GM12878 (cell line): ENCODE measurements at regions not wholly inside any gene's neighbourhood (a gene's known extent, or its start where the extent isn't known, plus 50 kb on each side); places are given as distances from the start of the nearest gene placed in this dataset.

Experiments
- ATAC-seq: fragments of 200-7000 bp; cut with Tn5 transposase; 3 replicates; pipeline ENCODE4 v1.9.1; 2020; ENCODE audit warnings: mild to moderate bottlenecking, moderate library complexity
- BruUV-seq: library from RNA; stranded (reverse); fragments of 400-500 nt; replicated peaks from 2 replicates; lab custom pipeline; 2021; lab: Mats Ljungman, UMichigan
- CTCF ChIA-PET: fragments of 300-600 bp; sonication (Branson Sonifier 250); formaldehyde crosslinking; extraction: SDS; loops from one replicate; lab custom pipeline; 2021; ENCODE audit warnings: inconsistent platforms; lab: Yijun Ruan, JAX
- POLR2A ChIA-PET: fragments of 350-600 bp; formaldehyde crosslinking; extraction: SDS; loops from one replicate; lab custom pipeline; 2021; ENCODE audit warnings: inconsistent platforms; lab: Charles Lee
- RAD21 ChIA-PET: fragments of 300-600 bp; sonication (Branson Sonifier 250); formaldehyde crosslinking; loops from one replicate; lab custom pipeline; 2023; ENCODE audit warnings: antibody characterized with exemption; ENCODE audit not compliant: unreplicated experiment; lab: Charles Lee
- SMC1A ChIA-PET: fragments of 300-600 bp; sonication (Branson Sonifier 250); formaldehyde crosslinking; loops from one replicate; lab custom pipeline; 2023; ENCODE audit not compliant: unreplicated experiment, uncharacterized antibody; lab: Charles Lee
- DNase-seq: peaks from one replicate; pipeline ENCODE4 v3.0.0-alpha.2; 2011; ENCODE audit warnings: low read depth, low spot score
- FAIRE-seq: peaks from 3 replicates; lab custom pipeline; 2011; peaks lifted over from hg19 to GRCh38; lab: Jason Lieb, UNC
- H2AFZ ChIP-seq: 2 replicates; pipeline ENCODE4 v1.6.0; 2011; ENCODE audit warnings: low read depth, low read length, control low read depth; ENCODE audit not compliant: control insufficient read depth
- H3K27ac ChIP-seq: 2 replicates; pipeline ENCODE4 v1.5.1; 2011; ENCODE audit warnings: control low read depth; ENCODE audit not compliant: control insufficient read depth, insufficient read depth
- H3K27me3 ChIP-seq, 2 experiments: replicated peaks in 1 of 2; 2 replicates each; pipeline versions ENCODE4 v1.6.0 to v1.6.1; 2011; ENCODE audit warnings: low read length in 1 of 2; ENCODE audit not compliant: control insufficient read depth in 2 of 2, insufficient read depth in 2 of 2
- H3K36me3 ChIP-seq, 2 experiments: 2 replicates each; pipeline ENCODE4 v1.5.1; 2011; ENCODE audit warnings: low read length in 1 of 2; ENCODE audit not compliant: control insufficient read depth in 2 of 2, insufficient read depth in 2 of 2
- H3K4me1 ChIP-seq: 2 replicates; pipeline ENCODE4 v1.6.1; 2011; ENCODE audit warnings: mild to moderate bottlenecking, low read length, moderate library complexity, mixed read lengths; ENCODE audit not compliant: control insufficient read depth, insufficient read depth
- H3K4me2 ChIP-seq: 2 replicates; pipeline ENCODE4 v1.6.0; 2011; ENCODE audit warnings: control low read depth; ENCODE audit not compliant: control insufficient read depth, insufficient read depth
- H3K4me3 ChIP-seq: fragments of 200-600 bp; sonication (generic); 2 replicates; pipeline ENCODE4 v1.5.1; 2016
- H3K79me2 ChIP-seq: 2 replicates; pipeline ENCODE4 v1.6.0; 2011; ENCODE audit warnings: low read length; ENCODE audit not compliant: control insufficient read depth, insufficient read depth
- H3K9ac ChIP-seq: 2 replicates; pipeline ENCODE4 v1.8.0; 2011; ENCODE audit warnings: low read length, control low read depth, mixed read lengths; ENCODE audit not compliant: control insufficient read depth, insufficient read depth
- H3K9me3 ChIP-seq: replicated peaks from 3 replicates; pipeline ENCODE4 v1.5.1; 2011; ENCODE audit warnings: mild to moderate bottlenecking, low read length; ENCODE audit not compliant: control insufficient read depth, insufficient read depth
- H4K20me1 ChIP-seq: 2 replicates; pipeline ENCODE4 v1.6.0; 2011; ENCODE audit not compliant: control insufficient read depth, insufficient read depth
- PML ChIP-seq: IDR thresholded peaks from 2 replicates; pipeline ENCODE4 v1.6.1; 2012; ENCODE audit warnings: low read length, inconsistent platforms
- POLR2AphosphoS2 ChIP-seq: IDR thresholded peaks from 2 replicates; pipeline ENCODE4 v1.6.1; 2011; ENCODE audit warnings: low read depth, mild to moderate bottlenecking, low read length, improper control_type of control experiment, moderate library complexity
- POU2F2 ChIP-seq: IDR thresholded peaks from 3 replicates; pipeline ENCODE4 v1.6.1; 2011; ENCODE audit warnings: low read depth, mild to moderate bottlenecking, low read length, borderline replicate concordance
- SMARCA5 ChIP-seq: fragments of 450-650 bp; IDR thresholded peaks from 2 replicates; pipeline ENCODE4 v1.6.1; 2017; ENCODE audit warnings: mild to moderate bottlenecking
- WGBS: methylation state at CpG from one replicate; pipeline ENCODE4 v1.1.6; 2016; ENCODE audit warnings: low lambda C conversion rate; ENCODE audit not compliant: insufficient replicate concordance, insufficient coverage; ENCODE audit errors: missing lambda C conversion rate; 5-methylcytosine and 5-hydroxymethylcytosine counted together
- in situ Hi-C: fragments of 300-500 bp; cut with MboI; formaldehyde crosslinking; loops from 9 replicates; pipeline ENCODE4 v1.14.3; 2018; ENCODE audit warnings: mixed read lengths
- intact Hi-C: fragments of 100-400 bp; cut with micrococcal nuclease; formaldehyde crosslinking; loops from one replicate; pipeline ENCODE4 v1.14.2; 2022; ENCODE audit not compliant: unreplicated experiment
- TF ChIP-seq, protein P1 (sequence below): IDR thresholded peaks from 2 replicates; pipeline ENCODE4 v1.6.1; 2012; ENCODE audit warnings: low read depth, low read length, improper control_type of control experiment

DNA sequence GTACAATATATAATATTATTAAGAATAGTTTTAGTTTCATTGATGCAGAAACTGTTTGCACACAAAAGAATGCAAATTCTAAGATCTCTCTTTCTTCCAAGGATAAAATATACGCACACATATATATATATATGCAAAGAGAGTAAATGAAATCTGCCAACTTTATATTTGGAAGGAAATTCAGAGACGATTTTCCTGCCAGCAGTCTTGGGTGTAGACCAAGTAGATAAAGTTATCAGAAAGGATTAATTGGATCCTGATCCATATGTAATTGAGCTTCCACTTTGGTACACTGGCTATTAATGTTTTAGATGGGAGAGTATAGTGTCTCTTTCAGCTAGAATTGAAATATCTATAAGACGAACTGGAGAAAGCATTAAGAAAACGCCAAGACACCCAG lies 295.4 kb upstream of the IL12A start (continued):
- TF ChIP-seq, protein P1, sequence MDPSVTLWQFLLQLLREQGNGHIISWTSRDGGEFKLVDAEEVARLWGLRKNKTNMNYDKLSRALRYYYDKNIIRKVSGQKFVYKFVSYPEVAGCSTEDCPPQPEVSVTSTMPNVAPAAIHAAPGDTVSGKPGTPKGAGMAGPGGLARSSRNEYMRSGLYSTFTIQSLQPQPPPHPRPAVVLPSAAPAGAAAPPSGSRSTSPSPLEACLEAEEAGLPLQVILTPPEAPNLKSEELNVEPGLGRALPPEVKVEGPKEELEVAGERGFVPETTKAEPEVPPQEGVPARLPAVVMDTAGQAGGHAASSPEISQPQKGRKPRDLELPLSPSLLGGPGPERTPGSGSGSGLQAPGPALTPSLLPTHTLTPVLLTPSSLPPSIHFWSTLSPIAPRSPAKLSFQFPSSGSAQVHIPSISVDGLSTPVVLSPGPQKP, result no peak
- TF ChIP-seq POLR2AphosphoS2 (no peak), POU2F2 (no peak), SMARCA5 (no peak)

DNA sequence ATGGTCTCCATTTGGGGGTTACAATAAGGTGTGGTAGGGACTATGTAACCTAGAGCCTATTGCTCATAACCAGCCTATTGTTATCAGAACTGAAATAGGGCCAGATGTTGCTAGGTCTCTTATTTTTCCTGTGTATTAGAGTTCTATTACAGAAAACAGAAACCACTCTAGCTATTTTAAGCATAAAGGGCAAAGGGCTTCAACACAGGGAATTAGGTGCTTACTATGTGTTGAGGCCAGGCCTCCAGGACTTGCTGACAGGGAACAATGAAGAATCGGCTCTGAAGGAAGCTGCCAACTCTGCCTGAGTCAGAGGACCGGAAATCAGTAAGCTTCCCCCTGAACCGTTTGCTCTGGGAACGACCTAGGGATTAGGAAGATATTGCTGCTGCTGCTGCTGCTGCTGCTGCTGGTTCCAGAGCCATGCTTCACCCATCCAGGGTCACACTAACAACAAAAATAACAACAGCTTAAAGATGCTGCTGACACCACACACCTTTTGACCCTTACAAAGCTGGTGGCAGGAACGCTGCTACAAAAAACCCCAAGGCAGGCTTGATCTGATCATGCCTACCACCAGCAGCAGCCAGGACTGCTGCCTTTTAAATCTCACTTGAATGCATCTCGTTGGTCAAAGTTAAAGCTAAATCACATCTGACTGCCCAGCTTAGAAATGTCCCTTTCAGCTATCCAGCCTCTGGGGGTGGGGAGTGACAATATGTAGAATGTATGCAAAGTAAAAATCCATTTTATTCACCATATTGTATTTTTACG lies 276.9 kb upstream of the IL12A start:
- H4K20me1 ChIP-seq, result no peaks in the 10 kb centered on the region
- no peak for TF ChIP-seq PML
- TF ChIP-seq, protein P1, result no peak
- no peak for TF ChIP-seq POU2F2
- intact Hi-C loops (no loop called here), in situ Hi-C loops (no loop called here)
- H3K79me2 ChIP-seq, result no peaks in the 10 kb centered on the region
- DNase-seq (no peak), ATAC-seq (no peak), FAIRE-seq (no peak)
- H3K9ac ChIP-seq, result no peak overlapping the region
- ChIA-PET CTCF (interaction anchor here (0.7 to 1.2 kb wide), 3 partner anchors 9 to 1866 kb away, joined by 3 read pairs; no protein-coding TSS in a partner anchor), POLR2A (no interaction called here), RAD21 (no interaction called here), SMC1A (interaction anchor here (0.6 to 1.5 kb wide), 2 partner anchors 10 to 23 kb away, joined by 3 read pairs; no protein-coding TSS in a partner anchor)
- H2AFZ ChIP-seq, result no peak overlapping the region
- H3K27me3 ChIP-seq, result no peaks in the 10 kb centered on the region
- no peak overlapping the region for H3K4me3 ChIP-seq
- H3K4me2 ChIP-seq, result no peak overlapping the region
- WGBS, result 21% methylated on average over 7 of the region's 7 CpGs
- no TSS peak for BruUV-seq
- no peaks in the 10 kb centered on the region for H3K9me3 ChIP-seq
- no peaks in the 10 kb centered on the region for H3K4me1 ChIP-seq
- H3K27ac ChIP-seq, result no peak overlapping the region
- H3K36me3 ChIP-seq, result no peaks in the 10 kb centered on the region
